GM23248 (cell line): ENCODE measurements at regions not wholly inside any gene's neighbourhood (a gene's known extent, or its start where the extent isn't known, plus 50 kb on each side); places are given as distances from the start of the nearest gene placed in this dataset.

Source experiments
- EZH2 ChIP-seq: fragments of 200-600 bp; sonication (generic); IDR thresholded peaks from 2 replicates; pipeline ENCODE4 v1.6.1; 2018; ENCODE audit warnings: antibody characterized with exemption, mild to moderate bottlenecking; ENCODE audit not compliant: insufficient read depth, poor library complexity, severe bottlenecking
- EZH2phosphoT487 ChIP-seq: fragments of 200-600 bp; sonication (generic); IDR thresholded peaks from 2 replicates; pipeline ENCODE4 v1.6.1; 2018; ENCODE audit warnings: antibody characterized with exemption, moderate library complexity, mild to moderate bottlenecking, low read depth; ENCODE audit not compliant: insufficient read depth

- TF ChIP-seq EZH2phosphoT487 (no peak), EZH2 (no peak)
Observed at GRCh38 chr2:160603771-160604510, 110.3 kb upstream of the RBMS1 start.
